ENCODE measurements at regions not wholly inside any gene's neighbourhood (a gene's known extent, or its start where the extent isn't known, plus 50 kb on each side); places are given as distances from the start of the nearest gene placed in this dataset.

GRCh38 chr1:199855580-199855979, 171.9 kb upstream of the NR5A2 start:
- DNase-seq (ENCODE audit: low spot score) = no peak

GRCh38 chr1:199856216-199856780, 171.2 kb upstream of the NR5A2 start:
- no peak for DNase-seq (ENCODE audit: low spot score)

GRCh38 chr1:199857108-199857507, 170.4 kb upstream of the NR5A2 start:
- no peak for DNase-seq (ENCODE audit: low spot score)

DNA sequence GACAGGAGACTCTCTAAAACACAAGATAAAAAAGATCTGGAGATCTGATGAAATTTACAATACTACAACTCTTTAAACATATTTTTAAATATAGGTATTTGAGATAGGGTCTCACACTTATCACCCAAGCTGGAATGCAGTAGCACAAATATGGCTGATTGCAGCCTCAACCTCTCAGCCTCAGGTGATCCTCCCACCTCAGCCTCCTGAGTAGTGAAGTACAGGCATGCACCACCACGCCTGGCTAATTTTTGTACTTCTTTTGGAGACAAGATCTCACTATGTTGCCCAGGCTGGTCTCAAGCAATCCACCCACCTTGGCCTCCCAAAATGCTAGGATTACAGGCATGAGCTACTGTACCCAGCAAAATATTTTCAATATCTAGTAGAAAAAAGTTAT, 170.0 kb upstream of the NR5A2 start:
- no peak for DNase-seq (ENCODE audit: low spot score)

DNA sequence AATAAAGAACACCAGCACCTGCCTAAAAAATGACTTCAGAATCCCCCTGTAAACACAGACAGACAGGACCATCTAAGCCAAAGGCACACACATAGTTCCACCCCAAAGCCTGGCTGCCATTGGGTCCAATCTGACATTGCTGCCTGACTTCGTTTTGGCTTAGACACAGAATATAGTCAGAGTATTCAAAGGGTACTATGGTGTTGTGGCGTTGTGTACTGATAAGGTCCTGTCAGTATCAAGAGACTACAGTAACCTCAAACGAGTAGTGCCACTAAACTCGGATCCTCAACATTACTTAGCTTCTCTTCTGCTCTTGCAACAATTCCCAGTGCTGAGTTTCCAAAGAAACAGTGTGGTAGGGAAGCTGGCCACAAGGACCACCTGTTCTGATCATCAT, 169.3 kb upstream of the NR5A2 start:
- DNase-seq (ENCODE audit: low spot score) = no peak

DNA sequence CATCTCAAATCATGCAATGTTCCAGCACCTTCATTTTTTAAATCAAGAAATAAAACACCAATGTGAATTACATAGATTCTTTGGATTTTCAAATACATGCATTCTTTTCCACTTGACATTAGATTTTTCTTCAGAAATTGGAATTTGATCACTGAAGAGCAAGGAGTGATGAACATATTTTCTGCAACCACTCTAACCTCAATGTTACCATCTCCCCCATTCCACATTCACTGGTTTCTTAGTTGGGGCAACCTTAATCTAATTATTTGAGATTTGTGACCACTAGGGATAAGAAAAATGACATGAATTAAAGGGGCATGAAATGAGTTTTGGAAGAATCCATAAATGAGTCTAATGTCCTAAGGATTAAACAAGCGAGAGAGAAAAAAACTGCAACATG, 168.7 kb upstream of the NR5A2 start:
- DNase-seq (ENCODE audit: low spot score) = no peak

DNA sequence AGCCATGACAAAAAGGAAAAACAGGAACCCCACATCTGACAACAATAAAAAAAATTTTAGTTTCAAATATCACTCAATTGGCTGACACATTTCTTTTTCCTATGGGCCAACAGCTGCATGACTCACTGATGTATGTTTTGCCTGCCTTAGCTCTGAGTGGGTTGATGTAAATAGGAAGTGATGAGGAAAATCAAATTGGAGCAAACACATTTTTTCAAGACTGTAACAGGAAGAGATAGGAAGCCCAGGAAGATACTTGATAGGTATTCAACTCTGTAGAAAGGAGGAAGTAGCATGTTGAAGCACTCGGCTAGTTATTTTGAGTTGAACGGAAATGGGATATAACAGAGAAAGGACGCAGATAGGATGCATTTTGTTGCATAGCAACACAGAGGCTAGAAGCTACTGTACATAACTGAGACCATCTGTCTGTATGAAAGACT, 168.0 kb upstream of the NR5A2 start:
- DNase-seq (ENCODE audit: low spot score) = no peak

DNA sequence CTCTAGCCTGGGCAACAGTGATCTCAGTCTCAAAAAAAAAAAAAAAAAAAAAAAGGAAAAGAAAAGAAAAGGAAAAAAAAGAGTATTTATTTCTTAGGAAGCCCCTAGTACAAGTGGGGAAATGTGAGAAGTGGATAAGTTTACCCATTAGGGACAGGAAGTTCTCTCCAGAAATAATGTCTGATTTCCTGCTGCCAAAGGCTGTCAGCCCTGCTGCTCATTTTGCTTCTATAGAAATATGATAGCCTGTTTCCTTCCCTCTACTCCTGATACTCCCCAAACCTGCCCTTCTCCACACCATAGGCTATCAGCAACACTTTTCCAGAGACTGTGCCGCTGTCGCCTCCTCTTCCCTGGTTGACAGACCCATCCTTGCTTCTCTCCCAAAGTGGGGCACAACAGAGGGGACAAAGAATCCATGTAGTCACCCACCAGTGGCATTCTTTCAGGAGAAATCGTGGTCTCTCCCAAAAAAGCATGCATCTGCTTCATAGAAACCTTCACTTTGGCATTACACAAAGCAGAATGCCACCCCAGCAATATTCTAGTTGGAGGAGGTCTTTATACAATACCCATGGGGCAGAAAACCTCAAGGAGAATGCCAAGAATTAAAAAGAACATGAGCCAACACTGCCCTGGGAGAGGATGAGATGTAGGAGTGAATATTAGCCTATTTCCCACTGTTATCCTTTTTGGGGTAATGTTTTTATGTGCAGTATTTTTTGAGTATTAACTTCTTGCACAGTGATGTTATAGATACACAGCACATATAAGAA, 166.3 kb upstream of the NR5A2 start:
- DNase-seq (ENCODE audit: low spot score) = no peak

- DNase-seq (ENCODE audit: low spot score) = no peak
Measured at GRCh38 chr1:199862047-199862446, 165.5 kb upstream of the NR5A2 start.

DNA sequence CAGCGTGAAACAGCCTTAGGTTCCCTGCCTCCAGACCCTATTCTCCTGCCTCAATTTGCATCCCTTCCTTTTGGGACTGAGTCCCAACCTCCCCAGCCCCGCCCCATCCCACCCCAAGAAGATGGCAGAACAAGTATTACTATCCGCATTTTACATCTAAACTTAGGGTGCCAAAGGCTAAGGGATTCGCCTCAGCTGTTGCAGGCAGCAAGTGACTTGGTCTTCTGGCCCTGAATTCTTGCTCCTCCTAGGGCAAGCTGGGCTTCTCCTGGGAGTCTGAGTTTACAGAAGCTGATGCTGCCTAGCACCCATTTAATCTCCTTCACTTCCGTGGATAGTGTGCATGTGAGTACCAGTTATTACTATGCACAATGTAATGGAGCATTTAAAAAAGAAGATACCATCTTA, 161.3 kb upstream of the NR5A2 start:
- no peak for DNase-seq (ENCODE audit: low spot score)

GRCh38 chr1:199867601-199868000, 159.9 kb upstream of the NR5A2 start:
- no peak for DNase-seq (ENCODE audit: low spot score)

- no peak for DNase-seq (ENCODE audit: low spot score)
Measured at GRCh38 chr1:199868777-199869176, 158.7 kb upstream of the NR5A2 start.

- DNase-seq (ENCODE audit: low spot score) = no peak
Measured at GRCh38 chr1:199875337-199875736, 152.2 kb upstream of the NR5A2 start.

DNA sequence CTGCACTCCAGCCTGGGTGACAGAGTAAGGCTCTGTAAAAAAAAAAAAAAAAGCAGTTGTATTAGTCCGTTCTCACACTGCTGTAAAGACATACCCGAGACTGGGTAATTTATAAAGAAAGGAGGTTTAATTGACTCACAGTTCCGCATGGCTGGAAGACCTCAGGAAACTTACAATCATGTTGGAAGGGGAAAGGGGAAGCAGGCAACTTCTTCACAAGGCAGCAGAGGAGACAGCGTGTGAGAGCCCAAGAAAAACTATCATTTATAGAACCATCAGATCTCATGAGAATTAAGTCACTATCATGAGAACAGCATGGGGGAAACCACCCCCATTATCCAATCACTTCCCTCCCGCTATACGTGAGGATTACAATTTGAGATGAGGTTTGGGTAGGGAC, 151.7 kb upstream of the NR5A2 start:
- no peak for DNase-seq (ENCODE audit: low spot score)

DNA sequence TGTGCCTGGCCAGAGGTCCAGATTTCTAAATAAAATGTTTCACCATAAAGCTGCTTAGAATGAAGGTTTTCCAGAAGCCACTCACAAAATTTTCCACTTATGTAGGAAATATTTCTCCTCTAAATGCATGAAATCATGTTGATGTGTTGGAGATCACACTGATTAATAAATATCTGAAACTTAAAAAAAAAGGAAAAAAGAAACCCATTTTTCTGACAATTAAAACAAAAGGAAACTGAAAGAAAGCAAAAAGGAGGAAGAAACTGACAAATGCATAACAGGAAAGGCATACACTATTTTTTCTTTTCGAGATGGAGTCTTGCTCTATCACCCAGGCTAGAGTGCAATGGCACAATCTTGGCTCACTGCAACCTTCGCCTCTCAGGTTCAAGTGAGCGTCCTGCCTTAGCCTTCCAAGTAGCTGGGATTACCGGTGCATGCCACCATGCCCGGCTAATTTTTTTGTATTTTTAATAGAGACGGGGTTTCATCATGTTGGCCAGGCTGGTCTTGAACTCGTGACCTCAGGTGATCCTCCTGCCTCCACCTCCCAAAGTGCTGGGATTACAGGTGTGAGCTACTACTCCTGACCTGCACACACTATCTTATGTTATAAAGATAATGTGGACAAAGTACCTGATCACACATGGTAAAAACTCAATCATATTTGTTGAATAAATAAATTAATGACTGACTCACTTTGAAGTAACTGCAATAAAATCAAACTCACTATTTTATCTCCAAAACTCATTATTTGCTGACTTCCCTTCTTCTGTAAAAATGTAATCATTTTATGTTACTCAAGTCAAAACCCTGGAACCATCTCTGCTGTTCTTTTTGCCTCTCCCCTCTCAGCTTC, 149.8 kb upstream of the NR5A2 start:
- no peak for DNase-seq (ENCODE audit: low spot score)

- DNase-seq (ENCODE audit: low spot score) = no peak
Measured at GRCh38 chr1:199878823-199879222, 148.7 kb upstream of the NR5A2 start.

DNA sequence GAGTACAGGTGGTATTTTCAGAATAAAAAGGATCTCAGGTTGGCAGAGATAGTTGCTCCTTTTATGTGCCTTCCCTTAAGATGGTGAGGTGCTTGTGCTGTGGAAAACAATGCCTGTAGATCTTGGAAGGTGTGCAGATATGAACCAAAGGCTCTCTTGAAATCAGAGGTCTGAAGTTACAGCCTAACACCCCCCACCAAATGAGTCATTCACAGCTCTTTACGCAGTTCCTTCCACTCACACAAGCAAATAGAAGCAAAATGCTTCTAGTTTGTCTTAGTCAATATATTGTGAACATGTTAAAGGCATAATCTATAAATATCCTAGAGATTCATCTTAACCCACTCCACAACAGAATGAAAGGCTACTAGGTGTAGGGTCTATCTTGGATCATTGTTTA, 128.9 kb upstream of the NR5A2 start:
- DNase-seq (ENCODE audit: low spot score) = no peak

DNA sequence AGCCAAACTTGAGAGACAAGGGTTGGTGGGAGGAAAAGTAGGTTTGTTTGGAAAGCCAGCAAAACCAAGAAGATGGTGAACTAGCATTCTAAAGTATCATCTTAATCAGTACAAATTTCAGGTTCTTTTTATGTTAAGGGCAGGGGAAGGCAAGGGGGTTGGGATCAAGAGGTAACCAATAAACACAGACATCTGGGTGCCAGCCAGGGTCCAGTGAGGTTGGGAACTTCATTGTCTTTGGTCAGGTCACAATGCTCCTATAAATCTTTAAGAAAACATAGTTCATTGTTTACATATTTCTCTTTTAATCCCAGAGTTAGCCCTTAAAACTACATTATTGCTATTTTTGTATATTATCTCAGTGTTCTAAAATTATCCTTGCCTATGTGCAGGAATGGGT, 126.2 kb upstream of the NR5A2 start:
- no peak for DNase-seq (ENCODE audit: low spot score)

DNA sequence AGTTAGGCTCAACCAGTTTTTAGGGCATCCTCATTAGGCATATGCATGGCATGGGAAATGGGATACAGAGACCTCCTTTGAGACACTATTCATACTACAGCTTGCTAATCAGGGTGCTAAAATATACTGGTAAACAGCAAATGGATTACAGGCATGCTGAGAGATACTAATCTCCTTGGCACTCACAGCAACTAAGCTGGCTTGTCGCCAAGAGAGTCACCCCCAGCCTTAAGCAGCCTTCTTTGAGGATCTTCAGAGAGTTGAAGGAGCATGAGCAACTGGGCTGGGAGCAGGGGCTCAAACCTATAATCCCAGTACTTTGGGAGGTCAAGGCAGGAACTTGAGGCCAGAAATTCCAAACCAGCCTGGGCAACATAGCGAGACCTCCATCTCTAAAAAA, 120.1 kb upstream of the NR5A2 start:
- no peak for DNase-seq (ENCODE audit: low spot score)

- DNase-seq (ENCODE audit: low spot score) = no peak
Measured at GRCh38 chr1:199909137-199909536, 118.4 kb upstream of the NR5A2 start.

- no peak for DNase-seq (ENCODE audit: low spot score)
Measured at GRCh38 chr1:199913318-199913717, 114.2 kb upstream of the NR5A2 start.

- no peak for DNase-seq (ENCODE audit: low spot score)
Measured at GRCh38 chr1:199914546-199914945, 113.0 kb upstream of the NR5A2 start.

DNA sequence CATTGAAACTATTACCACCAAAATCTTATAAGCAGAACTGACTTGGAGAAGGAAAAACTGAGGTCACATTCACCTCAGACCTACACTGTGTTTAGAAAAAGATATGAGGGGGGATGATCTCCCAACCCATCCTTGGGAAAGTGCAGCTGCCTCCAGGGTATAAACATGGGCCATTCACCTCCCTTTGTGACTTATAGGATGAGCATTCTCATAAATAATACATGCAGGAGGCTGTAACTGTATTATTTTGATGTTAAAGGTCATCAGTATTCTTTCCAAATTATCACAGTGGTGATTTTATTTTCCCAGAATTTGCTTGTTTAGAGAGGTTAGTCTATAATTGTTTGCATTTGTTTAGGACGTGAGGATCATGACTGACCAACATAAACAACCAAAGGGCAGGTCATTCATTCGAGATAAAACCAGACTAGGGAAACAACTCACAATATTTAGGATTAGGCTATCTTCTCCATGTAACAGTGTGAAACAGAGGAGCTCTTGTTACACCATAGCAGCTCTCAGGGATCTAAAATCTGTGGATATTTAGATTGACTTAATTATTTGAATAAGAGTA, 109.2 kb upstream of the NR5A2 start:
- DNase-seq (ENCODE audit: low spot score) = no peak
